GM10266 (cell line): ENCODE measurements at regions not wholly inside any gene's neighbourhood (a gene's known extent, or its start where the extent isn't known, plus 50 kb on each side); places are given as distances from the start of the nearest gene placed in this dataset.
"Not testable (repeated sequence)": the region's sequence is repeated elsewhere in the genome, so short reads cannot be mapped to it uniquely, and the experiment has no call there.

Source experiments
- DNase-seq: peaks from one replicate; pipeline ENCODE4 v3.0.0; 2012; ENCODE audit errors: extremely low spot score
- CTCF ChIP-seq: IDR thresholded peaks from 2 replicates; pipeline ENCODE4 v1.5.1; 2012; ENCODE audit warnings: mild to moderate bottlenecking, low read depth; ENCODE audit not compliant: control insufficient read depth, insufficient read depth; ENCODE audit errors: missing control alignments

GRCh38 chr5:63743096-63743798, 219.0 kb downstream of the HTR1A start:
- no peak for TF ChIP-seq CTCF
- DNase-seq: no peak

- not testable (repeated sequence) for DNase-seq
These were observed 229.4 kb downstream of the HTR1A start for GRCh38 chr5:63732880-63733279.

GRCh38 chr5:63727583-63727982, 234.7 kb downstream of the HTR1A start:
- no peak for DNase-seq
- no peak for TF ChIP-seq CTCF

GRCh38 chr5:63726496-63726895, 235.7 kb downstream of the HTR1A start:
- TF ChIP-seq CTCF: no peak

GRCh38 chr5:63719147-63719546, 243.1 kb downstream of the HTR1A start:
- TF ChIP-seq CTCF: no peak
- no peak for DNase-seq

More at GRCh38 chr5:63726496-63726895, 235.7 kb downstream of the HTR1A start:
- no peak for DNase-seq

- DNase-seq: no peak
- no peak for TF ChIP-seq CTCF
These were observed 262.0 kb downstream of the HTR1A start for GRCh38 chr5:63700241-63700640.

GRCh38 chr5:63697811-63698210, 264.4 kb downstream of the HTR1A start:
- no peak for DNase-seq
- no peak for TF ChIP-seq CTCF

GRCh38 chr5:63690546-63690945, 271.7 kb downstream of the HTR1A start:
- no peak for TF ChIP-seq CTCF
- no peak for DNase-seq
